Esophagus muscularis mucosa (tissue), 4 donors: ENCODE measurements at regions not wholly inside any gene's neighbourhood (a gene's known extent, or its start where the extent isn't known, plus 50 kb on each side); places are given as distances from the start of the nearest gene placed in this dataset.

Source experiments
- CTCF ChIP-seq, 3 experiments: fragments of 200-600 bp in 2 of 3; fragments of 450-650 bp in 1 of 3; sonication (generic) in 2 of 3; IDR thresholded peaks; one replicate each; pipeline ENCODE4 v1.5.1; 2017 to 2019; ENCODE audit warnings: antibody characterized with exemption in 3 of 3, mild to moderate bottlenecking in 2 of 3, moderate library complexity in 1 of 3
- EP300 ChIP-seq: sonication (generic); formaldehyde crosslinking; IDR thresholded peaks from one replicate; pipeline ENCODE4 v1.6.1; 2017; ENCODE audit warnings: antibody characterized with exemption
- POLR2AphosphoS5 ChIP-seq, 2 donors: sonication (generic); formaldehyde crosslinking; IDR thresholded peaks; one replicate each; pipeline ENCODE4 v1.6.1; 2017; ENCODE audit warnings: antibody characterized with exemption in 2 of 2

- TF ChIP-seq CTCF (IDR thresholded peaks at IDR 0.05) (no peak), EP300 (no peak), POLR2AphosphoS5 (IDR thresholded peaks at IDR 0.05) (no peak)
Observed at GRCh38 chr3:187839422-187839821, 94.2 kb upstream of the BCL6 start.
